GM23338 (cell line): ENCODE measurements at regions not wholly inside any gene's neighbourhood (a gene's known extent, or its start where the extent isn't known, plus 50 kb on each side); places are given as distances from the start of the nearest gene placed in this dataset.

ENCODE experiments used
- ATAC-seq: fragments of 200-7000 bp; cut with Tn5 transposase; 3 replicates; pipeline ENCODE4 v1.9.1; 2020
- DNase-seq: peaks from one replicate; pipeline ENCODE4 v3.0.0-alpha.2; 2015; ENCODE audit warnings: low spot score
- H2AFZ ChIP-seq: fragments of 200-600 bp; sonication (generic); 2 replicates; pipeline ENCODE4 v1.8.0; 2016; ENCODE audit warnings: antibody characterized with exemption, mild to moderate bottlenecking, moderate library complexity
- H3F3A ChIP-seq: fragments of 200-600 bp; sonication (generic); replicated peaks from 2 replicates; pipeline ENCODE4 v1.8.0; 2017; ENCODE audit warnings: antibody characterized with exemption, mixed run types, low read depth
- H3K27ac ChIP-seq: fragments of 200-600 bp; sonication (generic); 2 replicates; pipeline ENCODE4 v1.6.1; 2016; ENCODE audit warnings: low read depth
- H3K27me3 ChIP-seq: fragments of 200-600 bp; sonication (generic); 2 replicates; pipeline ENCODE4 v1.8.0; 2016; ENCODE audit warnings: mild to moderate bottlenecking, mixed run types, moderate library complexity; ENCODE audit not compliant: insufficient read depth
- H3K36me3 ChIP-seq: fragments of 200-600 bp; sonication (generic); 2 replicates; pipeline ENCODE4 v1.8.0; 2016; ENCODE audit warnings: mild to moderate bottlenecking; ENCODE audit not compliant: insufficient read depth
- H3K4me1 ChIP-seq: fragments of 200-600 bp; sonication (generic); 2 replicates; pipeline ENCODE4 v1.8.0; 2016; ENCODE audit warnings: mild to moderate bottlenecking, moderate library complexity; ENCODE audit not compliant: insufficient read depth
- H3K4me2 ChIP-seq: fragments of 200-600 bp; sonication (generic); 2 replicates; pipeline ENCODE4 v1.7.1; 2017; ENCODE audit warnings: mixed run types
- H3K4me3 ChIP-seq: fragments of 200-600 bp; sonication (generic); 2 replicates; pipeline ENCODE4 v1.6.1; 2016; ENCODE audit warnings: mixed run types
- H3K79me2 ChIP-seq: fragments of 200-600 bp; sonication (generic); replicated peaks from 2 replicates; pipeline ENCODE4 v1.8.0; 2017; ENCODE audit warnings: mild to moderate bottlenecking; ENCODE audit not compliant: insufficient read depth
- H3K9me2 ChIP-seq: fragments of 200-600 bp; sonication (generic); 2 replicates; pipeline ENCODE4 v1.8.0; 2017; ENCODE audit not compliant: insufficient read depth
- H4K20me1 ChIP-seq: fragments of 200-600 bp; sonication (generic); replicated peaks from 2 replicates; pipeline ENCODE4 v1.8.0; 2017; ENCODE audit warnings: mild to moderate bottlenecking; ENCODE audit not compliant: insufficient read depth
- H3K27ac Mint-ChIP-seq: 2 replicates; pipeline ENCODE4 v1.8.0; 2020; ENCODE audit warnings: inconsistent platforms, mild to moderate bottlenecking, moderate library complexity, mixed read lengths
- H3K27me3 Mint-ChIP-seq: 3 replicates; pipeline ENCODE4 v1.8.0; 2022; ENCODE audit warnings: low read depth, mild to moderate bottlenecking, moderate library complexity, mixed read lengths, inconsistent platforms; ENCODE audit not compliant: insufficient read depth, poor library complexity
- H3K36me3 Mint-ChIP-seq: 3 replicates; pipeline ENCODE4 v1.8.0; 2021; ENCODE audit warnings: low read depth, mild to moderate bottlenecking, inconsistent platforms, moderate library complexity, mixed read lengths
- H3K4me1 Mint-ChIP-seq: 3 replicates; pipeline ENCODE4 v1.8.0; 2020; ENCODE audit warnings: mild to moderate bottlenecking, inconsistent platforms, mixed read lengths
- H3K4me3 Mint-ChIP-seq: 3 replicates; pipeline ENCODE4 v1.8.0; 2021; ENCODE audit warnings: moderate library complexity, mild to moderate bottlenecking, inconsistent platforms, mixed read lengths
- H3K9me3 Mint-ChIP-seq: 3 replicates; pipeline ENCODE4 v1.8.0; 2020; ENCODE audit warnings: moderate library complexity, mild to moderate bottlenecking, inconsistent platforms, mixed read lengths
- CTCF ChIP-seq, 2 experiments: fragments of 200-600 bp in 1 of 2; sonication (generic) in 1 of 2; conservative IDR thresholded peaks; 2 replicates each; pipeline versions ENCODE4 v1.5.1 to v1.6.1; 2016 to 2017; ENCODE audit warnings: antibody characterized with exemption in 2 of 2, low read depth in 2 of 2, mild to moderate bottlenecking in 2 of 2, moderate library complexity in 1 of 2
- ETS1 ChIP-seq: IDR thresholded peaks from 2 replicates; pipeline ENCODE4 v1.6.1; 2016; ENCODE audit warnings: antibody characterized with exemption
- EZH2 ChIP-seq: fragments of 200-600 bp; sonication (generic); IDR thresholded peaks from one replicate; pipeline ENCODE4 v1.8.0; 2017; ENCODE audit warnings: antibody characterized with exemption, mild to moderate bottlenecking, low read depth; ENCODE audit not compliant: unreplicated experiment
- POLR2AphosphoS5 ChIP-seq: IDR thresholded peaks from 2 replicates; pipeline ENCODE4 v1.6.1; 2016; ENCODE audit warnings: antibody characterized with exemption, low read depth
- REST ChIP-seq: IDR thresholded peaks from one replicate; pipeline ENCODE4 v1.6.1; 2018; ENCODE audit warnings: antibody characterized with exemption; ENCODE audit not compliant: unreplicated experiment
- STAT1 ChIP-seq: IDR thresholded peaks from one replicate; pipeline ENCODE4 v1.6.1; 2016; ENCODE audit warnings: antibody characterized with exemption; ENCODE audit not compliant: unreplicated experiment
- ZNF114 ChIP-seq: fragments of 250-450 bp; sonication (Bioruptor Pico); IDR thresholded peaks from 2 replicates; pipeline ENCODE4 v1.5.0; 2020; ENCODE audit warnings: mild to moderate bottlenecking, moderate library complexity
- ZNF331 ChIP-seq: fragments of 250-450 bp; sonication (Bioruptor Pico); IDR thresholded peaks from 2 replicates; pipeline ENCODE4 v1.5.0; 2020; ENCODE audit warnings: low read depth, mild to moderate bottlenecking, moderate library complexity

- Histone ChIP-seq H3F3A (no peaks in the 10 kb centered on the region), H3K27me3 (no peaks in the 10 kb centered on the region), H3K27ac (no peak overlapping the region), H2AFZ (no peak overlapping the region), H4K20me1 (no peaks in the 10 kb centered on the region), H3K4me3 (no peak overlapping the region), H3K4me1 (no peaks in the 10 kb centered on the region), H3K4me2 (no peak overlapping the region), H3K36me3 (peaks cover 5% of the 10 kb centered on the region; the same call in 1 of the 2 replicates), H3K9me2 (peaks cover 4% of the 10 kb centered on the region; the same call in 1 of the 2 replicates), H3K79me2 (no peaks in the 10 kb centered on the region)
- DNase-seq = no peak
- H3K27ac Mint-ChIP-seq = no peak overlapping the region
- H3K36me3 Mint-ChIP-seq = peaks cover 55% of the 10 kb centered on the region
- peaks cover 65% of the 10 kb centered on the region for H3K9me3 Mint-ChIP-seq
- no peaks in the 10 kb centered on the region; the same call in 2 of the 3 replicates for H3K4me1 Mint-ChIP-seq
- no peak overlapping the region for H3K4me3 Mint-ChIP-seq
- no peak for TF ChIP-seq ZNF114 (CRISPR knock-in tag)
- TF ChIP-seq REST = no peak
- no peak for TF ChIP-seq POLR2AphosphoS5
- TF ChIP-seq ZNF331 (CRISPR knock-in tag) = no peak
- TF ChIP-seq CTCF (conservative IDR thresholded peaks at IDR 0.05; ENCODE audit: low read depth in 2 of 2) = no peak
- H3K27me3 Mint-ChIP-seq = peaks cover 2% of the 10 kb centered on the region
- no peak for ATAC-seq
Observed at GRCh38 chr2:39583213-39583612, 82.5 kb upstream of the TMEM178A start.

- no peak for ATAC-seq
- Mint-ChIP-seq H3K9me3 (peaks cover 60% of the 10 kb centered on the region), H3K4me1 (no peaks in the 10 kb centered on the region; the same call in 2 of the 3 replicates), H3K36me3 (peaks cover 57% of the 10 kb centered on the region), H3K27ac (no peak overlapping the region), H3K4me3 (no peak overlapping the region), H3K27me3 (peaks cover 2% of the 10 kb centered on the region)
- peaks cover 5% of the 10 kb centered on the region; the same call in 1 of the 2 replicates for H3K36me3 ChIP-seq
- no peaks in the 10 kb centered on the region for H3K27me3 ChIP-seq
- no peak overlapping the region for H3K27ac ChIP-seq
- TF ChIP-seq CTCF (conservative IDR thresholded peaks at IDR 0.05; ENCODE audit: low read depth in 2 of 2) (no peak), EZH2 (no peak), STAT1 (no peak), ETS1 (no peak), ZNF331 (CRISPR knock-in tag) (no peak), POLR2AphosphoS5 (no peak), REST (no peak)
- DNase-seq = no peak
- peaks cover 4% of the 10 kb centered on the region; the same call in 1 of the 2 replicates for H3K9me2 ChIP-seq
- no peak overlapping the region for H2AFZ ChIP-seq
- H3F3A ChIP-seq = no peaks in the 10 kb centered on the region
- H3K4me2 ChIP-seq = no peak overlapping the region
- no peaks in the 10 kb centered on the region for H4K20me1 ChIP-seq
- no peaks in the 10 kb centered on the region for H3K79me2 ChIP-seq
- no peaks in the 10 kb centered on the region for H3K4me1 ChIP-seq
- H3K4me3 ChIP-seq = no peak overlapping the region
Observed at GRCh38 chr2:39583781-39584180, 81.9 kb upstream of the TMEM178A start.
